ENCODE measurements at regions not wholly inside any gene's neighbourhood (a gene's known extent, or its start where the extent isn't known, plus 50 kb on each side); places are given as distances from the start of the nearest gene placed in this dataset.
"Not testable (repeated sequence)": the region's sequence is repeated elsewhere in the genome, so short reads cannot be mapped to it uniquely, and the experiment has no call there.

GRCh38 chr12:89153341-89153740 lies 199.0 kb downstream of the DUSP6 start:
- DNase-seq, result no peak

DNA sequence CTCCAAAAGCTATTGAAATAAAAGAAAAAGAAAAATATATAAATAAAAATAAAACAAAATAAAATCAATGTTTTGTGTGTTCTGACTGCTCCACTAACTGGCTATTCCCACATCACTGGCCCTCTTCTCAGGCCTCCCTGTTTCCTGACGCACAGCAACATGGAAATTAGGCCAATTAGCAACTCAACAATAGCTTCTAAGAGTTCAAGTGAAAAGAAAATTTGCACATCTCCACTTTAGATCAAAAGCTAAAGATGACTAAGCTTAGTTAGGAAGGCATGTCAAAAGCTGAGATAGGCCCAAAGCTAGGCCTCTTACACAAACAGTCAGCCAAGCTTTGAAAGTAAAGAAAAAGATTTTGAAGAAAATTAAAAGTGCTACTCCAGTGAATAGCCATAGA lies 200.8 kb downstream of the DUSP6 start:
- no peak for DNase-seq

DNA sequence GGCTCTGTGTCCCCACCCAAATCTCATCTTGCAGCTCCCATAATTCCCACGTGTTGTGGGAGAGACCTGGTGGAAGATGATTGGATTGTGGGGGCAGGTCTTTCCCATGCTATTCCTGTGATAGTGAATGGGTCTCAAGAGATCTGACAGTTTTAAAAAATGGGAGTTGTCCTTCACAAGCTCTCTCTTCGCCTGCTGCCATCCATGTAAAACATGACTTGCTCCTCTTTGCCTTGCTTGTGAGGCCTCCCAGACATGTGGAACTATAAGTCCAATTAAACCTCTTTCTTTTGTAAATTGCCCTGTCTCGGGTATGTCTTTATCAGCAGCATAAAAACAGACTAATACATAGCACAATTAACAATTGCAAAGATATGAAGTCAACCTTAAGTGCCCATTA lies 201.5 kb downstream of the DUSP6 start:
- DNase-seq, result not testable (repeated sequence)

- no peak for DNase-seq
Measured at GRCh38 chr12:89140602-89141238, 211.6 kb downstream of the DUSP6 start.

GRCh38 chr12:89140141-89140540 lies 212.2 kb downstream of the DUSP6 start:
- no peak for DNase-seq

- no peak for DNase-seq
Measured at GRCh38 chr12:89139390-89139789, 212.9 kb downstream of the DUSP6 start.

GRCh38 chr12:89138048-89138852 lies 214.1 kb downstream of the DUSP6 start:
- DNase-seq, result no peak

- no peak for DNase-seq
Measured at GRCh38 chr12:89135976-89136634, 216.2 kb downstream of the DUSP6 start.

GRCh38 chr12:89134213-89134770 lies 218.0 kb downstream of the DUSP6 start:
- no peak for DNase-seq

DNA sequence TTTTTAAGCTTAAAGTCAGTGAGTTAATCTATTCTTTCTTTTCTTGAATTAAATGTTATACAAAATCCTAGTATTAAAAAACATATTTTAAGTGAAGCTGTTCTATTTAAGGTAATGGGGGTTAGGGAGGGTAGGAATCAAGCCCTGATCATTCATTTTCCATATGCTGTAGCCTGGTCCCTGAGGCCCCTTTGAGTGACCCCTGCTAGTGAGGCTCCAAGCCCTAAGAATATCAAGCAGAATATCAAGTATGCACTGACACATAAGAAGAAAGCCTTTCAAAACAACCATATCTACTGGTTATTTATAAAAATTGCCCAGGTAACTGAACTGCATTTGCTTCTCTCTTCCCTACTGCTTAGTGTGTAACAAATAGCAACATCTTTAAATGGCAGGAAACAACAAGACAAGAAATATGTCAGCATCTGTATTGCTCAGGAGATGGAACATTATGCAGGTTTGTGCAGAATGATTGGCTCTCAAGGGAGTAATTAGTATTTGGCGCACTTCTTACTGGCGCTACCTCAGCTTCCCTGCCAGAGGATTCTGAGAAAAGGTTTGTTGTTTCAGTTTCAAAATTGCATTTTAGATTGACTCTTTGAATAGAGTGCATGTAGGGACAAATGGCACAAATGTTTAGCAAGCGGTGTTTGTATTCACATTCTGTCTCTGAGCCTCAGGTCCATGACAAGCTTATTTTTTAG lies 223.0 kb downstream of the DUSP6 start:
- no peak for DNase-seq

DNA sequence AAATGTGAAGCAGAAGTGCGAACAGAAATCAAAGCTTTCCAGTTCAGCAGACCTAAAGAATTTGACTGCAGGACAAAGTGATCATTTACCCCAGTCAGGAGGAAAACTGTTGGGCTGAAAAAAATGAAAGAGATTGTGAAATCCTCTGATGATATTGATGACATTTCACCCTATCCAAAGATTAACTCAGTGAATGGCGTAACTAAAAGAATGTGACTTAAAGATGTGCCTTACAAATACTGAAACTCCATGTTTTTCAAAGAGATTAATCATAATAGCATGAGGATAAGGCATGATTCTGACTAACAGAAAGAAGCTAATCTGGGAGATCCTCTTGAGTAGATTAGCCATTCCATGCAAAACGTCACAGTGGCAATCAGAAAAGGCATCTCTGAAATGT lies 225.6 kb downstream of the DUSP6 start:
- no peak for DNase-seq

DNA sequence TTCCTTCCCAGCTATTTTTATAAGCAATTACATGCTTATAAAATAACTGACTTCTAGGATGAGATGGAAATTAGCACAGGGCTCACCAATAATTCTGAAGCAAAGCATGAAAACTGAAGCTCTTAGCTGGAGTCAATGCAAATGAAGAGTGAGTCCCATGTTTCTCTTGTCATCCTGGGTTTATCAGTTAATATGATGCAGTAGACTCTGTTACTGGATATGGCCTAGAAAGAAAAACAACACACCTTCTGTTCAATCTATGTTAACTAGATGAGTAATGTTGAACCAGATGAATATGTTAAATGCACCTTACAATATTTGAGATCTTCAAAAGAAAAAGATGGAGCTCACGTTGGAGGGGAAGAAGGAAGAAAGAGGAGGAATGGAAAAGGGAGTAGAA lies 229.4 kb downstream of the DUSP6 start:
- DNase-seq, result no peak

DNA sequence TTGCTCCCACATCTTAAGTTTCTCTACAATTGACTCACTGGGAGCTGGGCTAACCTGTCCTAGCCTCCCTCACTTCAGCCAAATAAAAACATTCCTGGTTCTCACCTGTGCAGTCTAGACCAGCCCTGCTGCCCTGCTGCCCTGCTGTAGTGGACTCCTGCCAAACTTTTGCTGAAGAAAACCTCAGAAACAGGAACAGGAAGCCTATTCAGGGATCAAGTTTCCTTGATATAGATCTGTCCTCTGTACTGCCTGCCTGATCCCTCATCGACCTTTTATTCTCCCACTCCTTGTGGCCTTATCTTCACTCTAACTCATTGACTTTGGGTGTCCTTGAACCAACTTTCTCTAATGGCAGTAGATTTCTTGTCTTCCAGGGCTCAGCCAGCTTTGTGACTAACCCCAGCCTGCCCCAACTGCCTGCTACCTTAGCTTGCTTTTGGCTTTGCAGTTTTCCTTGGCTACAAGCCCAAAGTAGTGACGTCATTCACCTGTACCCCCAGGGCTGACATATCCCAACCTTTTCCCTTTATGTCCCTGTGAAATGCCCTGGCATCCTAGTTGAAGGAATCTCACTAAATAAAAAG lies 234.8 kb downstream of the DUSP6 start:
- no peak for DNase-seq

DNA sequence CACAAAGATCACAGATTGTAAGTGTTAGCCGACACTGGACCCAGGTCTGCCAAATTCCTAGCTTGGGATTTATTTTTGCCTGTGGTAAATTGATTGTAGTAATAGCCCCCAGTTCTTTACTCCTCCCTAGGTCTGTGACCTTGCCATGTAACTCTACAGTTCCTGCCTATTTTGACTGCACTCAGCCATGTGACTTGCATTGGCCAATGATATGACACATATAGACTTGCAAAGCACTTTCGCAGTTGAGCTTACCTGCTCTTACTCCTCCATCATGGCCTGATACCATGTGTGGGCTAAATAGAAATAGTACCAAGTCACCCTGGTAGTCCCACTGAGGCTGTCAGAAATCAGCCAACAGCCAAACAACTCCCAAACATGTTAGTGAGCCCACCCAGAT lies 240.3 kb downstream of the DUSP6 start:
- no peak for DNase-seq

DNA sequence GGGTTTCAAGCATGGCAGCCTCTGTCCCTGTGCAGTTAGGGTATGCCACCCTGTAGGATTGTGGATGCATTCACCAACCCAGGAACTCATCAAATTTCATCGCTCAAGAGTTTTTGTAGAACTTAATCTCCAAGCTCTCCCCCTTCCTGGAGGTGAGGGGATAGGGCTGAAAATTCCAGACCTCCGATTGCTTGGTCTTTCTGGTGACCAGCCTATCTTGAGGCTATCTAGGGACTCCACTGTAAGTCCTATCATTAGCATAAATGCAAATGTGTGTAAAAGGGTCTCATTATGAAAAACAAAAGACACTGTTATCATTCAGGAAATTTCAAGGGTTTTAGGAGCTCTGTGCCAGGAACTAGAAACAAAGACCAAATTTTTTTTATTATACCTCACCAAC lies 244.0 kb downstream of the DUSP6 start:
- DNase-seq, result no peak

GRCh38 chr12:89106950-89107349 lies 245.4 kb downstream of the DUSP6 start:
- DNase-seq, result no peak

GRCh38 chr12:89105243-89105642 lies 247.1 kb downstream of the DUSP6 start:
- DNase-seq, result no peak

DNA sequence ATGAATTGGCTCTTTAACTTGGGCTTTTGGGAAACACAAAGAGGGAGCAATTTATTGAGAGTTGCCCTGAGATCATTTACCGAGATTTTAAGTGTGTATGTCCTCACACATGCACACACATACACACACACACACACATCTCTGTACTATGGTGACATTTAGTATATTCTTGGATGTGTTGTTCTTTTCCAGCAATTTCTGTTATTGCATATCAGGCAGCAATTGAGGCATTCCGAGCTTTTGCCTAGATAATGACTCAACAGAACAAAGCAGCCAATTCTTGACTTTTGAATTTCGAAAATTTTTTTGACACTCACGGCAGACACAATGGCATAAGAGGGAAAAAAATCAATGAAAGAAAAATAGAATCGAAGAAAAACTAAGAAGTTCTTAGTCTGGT lies 248.5 kb downstream of the DUSP6 start:
- DNase-seq, result no peak

- no peak for DNase-seq
Measured at GRCh38 chr12:89101440-89101839, 250.9 kb downstream of the DUSP6 start.

GRCh38 chr12:89098441-89099112 lies 253.7 kb downstream of the DUSP6 start:
- DNase-seq, result no peak

DNA sequence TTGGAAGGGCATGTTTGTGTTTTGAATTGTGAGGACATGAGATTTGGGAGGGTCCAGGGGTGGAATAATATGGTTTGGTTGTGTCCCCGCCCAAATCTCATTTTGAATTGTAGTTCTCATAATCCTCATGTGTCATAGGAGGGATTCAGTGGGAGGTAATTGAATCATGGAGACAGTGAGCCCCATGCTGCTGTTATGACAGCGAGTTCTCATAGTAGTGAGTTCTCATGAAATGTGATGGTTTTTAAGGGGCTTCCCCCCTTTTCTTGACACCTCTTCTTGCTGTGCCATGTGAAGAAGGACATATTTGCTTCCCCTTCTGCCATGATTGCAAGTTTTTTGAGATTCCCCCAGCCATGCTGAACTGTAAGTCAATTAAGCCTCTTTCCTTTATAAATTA lies 260.0 kb downstream of the DUSP6 start:
- DNase-seq, result no peak

DNA sequence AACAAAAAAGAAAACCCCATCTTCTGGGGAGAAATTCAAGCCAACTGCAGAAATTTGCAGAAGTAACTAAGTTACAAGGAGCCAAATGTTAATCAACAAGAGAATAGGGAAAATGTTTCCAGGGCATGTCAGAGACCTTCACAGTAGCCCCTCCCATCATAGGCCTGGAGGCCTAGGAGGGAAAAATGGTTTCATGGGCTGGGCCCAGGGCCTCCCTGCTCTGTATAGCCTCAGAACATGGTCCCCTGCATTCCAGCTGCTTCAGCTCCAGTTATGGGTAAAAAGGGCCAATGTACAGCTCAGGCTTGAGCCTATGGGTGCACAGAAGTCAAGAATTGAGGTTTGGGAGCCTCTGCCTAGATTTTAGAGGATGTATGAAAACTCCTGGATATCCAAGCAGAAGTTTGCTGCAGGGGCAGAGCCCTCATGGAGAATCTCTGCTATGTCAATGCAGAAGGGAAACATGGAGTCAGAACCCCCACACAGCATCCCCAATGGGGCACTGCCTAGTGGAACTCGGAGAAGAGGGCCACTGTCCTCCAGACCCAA lies 260.9 kb downstream of the DUSP6 start:
- no peak for DNase-seq

Measured in CD4-positive, alpha-beta T cell treated with Interleukin-6 for 4 hours (primary cell).